ENCODE measurements at regions not wholly inside any gene's neighbourhood (a gene's known extent, or its start where the extent isn't known, plus 50 kb on each side); places are given as distances from the start of the nearest gene placed in this dataset.

GRCh38 chr3:76470285-76470684 lies 569.6 kb upstream of the ROBO2 start:
- FAIRE-seq: no peak
- TF ChIP-seq TAF1 (IDR thresholded peaks at IDR 0.05; ENCODE audit: borderline replicate concordance, low read depth, low read length) (no peak), POLR2AphosphoS5 (IDR thresholded peaks at IDR 0.05; ENCODE audit: low read depth, low read length) (no peak), POLR2A (IDR thresholded peaks at IDR 0.05; ENCODE audit: low read depth, low read length) (no peak)
- DNase-seq (ENCODE audit: insufficient read length): no peak

DNA sequence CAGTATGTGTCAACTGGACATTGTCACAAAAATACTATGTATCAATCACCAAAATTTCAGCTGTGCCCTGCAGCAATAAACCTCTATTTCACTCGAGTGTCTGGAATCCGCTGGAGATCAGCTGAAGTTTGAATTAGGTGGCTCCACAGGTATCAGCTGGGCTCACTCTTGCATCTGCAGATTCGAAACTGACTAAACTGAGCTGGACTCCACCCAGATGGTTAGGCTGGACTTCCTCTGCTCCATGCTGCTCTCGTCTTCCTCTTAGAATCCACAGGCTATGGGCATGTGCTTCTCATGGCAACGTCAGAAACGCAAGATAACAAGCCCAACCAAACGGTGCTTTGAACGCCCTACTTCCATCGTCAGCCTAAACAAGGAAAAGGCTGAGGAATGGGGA lies 565.3 kb upstream of the ROBO2 start:
- no peak for DNase-seq (ENCODE audit: insufficient read length)
- TF ChIP-seq TAF1 (IDR thresholded peaks at IDR 0.05; ENCODE audit: borderline replicate concordance, low read depth, low read length) (no peak), POLR2AphosphoS5 (IDR thresholded peaks at IDR 0.05; ENCODE audit: low read depth, low read length) (no peak), POLR2A (IDR thresholded peaks at IDR 0.05; ENCODE audit: low read depth, low read length) (no peak)
- FAIRE-seq: peak; percentile 14

GRCh38 chr3:76479161-76479650 lies 560.7 kb upstream of the ROBO2 start:
- TF ChIP-seq POLR2A (IDR thresholded peaks at IDR 0.05; ENCODE audit: low read depth, low read length): no peak
- TF ChIP-seq POLR2AphosphoS5 (IDR thresholded peaks at IDR 0.05; ENCODE audit: low read depth, low read length): no peak
- no peak for TF ChIP-seq TAF1 (IDR thresholded peaks at IDR 0.05; ENCODE audit: borderline replicate concordance, low read depth, low read length)
- FAIRE-seq (no peak), DNase-seq (ENCODE audit: insufficient read length) (no peak)

DNA sequence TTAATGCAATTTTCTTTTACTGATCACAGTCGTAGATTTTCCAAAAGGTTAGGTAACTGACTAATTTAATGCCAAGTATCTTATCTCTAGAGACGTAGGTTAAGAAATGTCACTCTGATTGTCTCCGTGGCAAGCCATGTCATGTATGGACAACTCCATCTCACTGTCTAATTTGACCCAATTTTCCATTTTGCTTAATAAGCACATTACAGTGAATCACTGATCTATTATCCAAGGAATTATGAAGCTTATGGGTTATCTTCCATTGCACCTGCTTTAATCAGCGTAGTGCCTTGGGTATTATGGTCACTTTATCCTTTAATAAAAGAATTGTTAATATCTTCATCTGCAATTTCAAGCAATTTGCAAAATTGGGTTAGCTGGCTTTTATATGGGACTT lies 557.4 kb upstream of the ROBO2 start:
- DNase-seq (ENCODE audit: insufficient read length): no peak
- no peak for FAIRE-seq
- TF ChIP-seq POLR2A (IDR thresholded peaks at IDR 0.05; ENCODE audit: low read depth, low read length) (no peak), TAF1 (IDR thresholded peaks at IDR 0.05; ENCODE audit: borderline replicate concordance, low read depth, low read length) (no peak), POLR2AphosphoS5 (IDR thresholded peaks at IDR 0.05; ENCODE audit: low read depth, low read length) (no peak)

DNA sequence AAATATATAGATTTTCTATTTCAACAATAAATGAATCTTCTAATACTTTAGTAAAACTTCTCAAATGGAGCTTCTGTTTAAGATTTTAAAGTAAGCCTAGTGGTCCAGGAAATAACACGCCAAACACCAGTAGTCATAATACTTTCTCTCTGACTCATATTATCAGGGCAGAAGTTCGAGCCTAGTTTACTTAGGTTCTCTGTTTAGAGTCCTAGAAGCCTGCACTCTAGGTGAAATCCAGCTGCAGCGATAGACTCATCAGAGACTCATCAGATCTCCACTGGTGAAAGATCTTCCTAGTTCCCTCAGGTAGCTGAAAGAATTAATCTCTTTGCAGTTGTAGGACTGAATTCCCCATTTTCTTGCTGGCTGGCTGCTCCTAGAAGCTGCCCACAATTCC lies 552.5 kb upstream of the ROBO2 start:
- DNase-seq (ENCODE audit: insufficient read length) (no peak), FAIRE-seq (no peak)
- TF ChIP-seq POLR2AphosphoS5 (IDR thresholded peaks at IDR 0.05; ENCODE audit: low read depth, low read length): no peak
- TF ChIP-seq TAF1 (IDR thresholded peaks at IDR 0.05; ENCODE audit: borderline replicate concordance, low read depth, low read length): no peak
- TF ChIP-seq POLR2A (IDR thresholded peaks at IDR 0.05; ENCODE audit: low read depth, low read length): no peak

DNA sequence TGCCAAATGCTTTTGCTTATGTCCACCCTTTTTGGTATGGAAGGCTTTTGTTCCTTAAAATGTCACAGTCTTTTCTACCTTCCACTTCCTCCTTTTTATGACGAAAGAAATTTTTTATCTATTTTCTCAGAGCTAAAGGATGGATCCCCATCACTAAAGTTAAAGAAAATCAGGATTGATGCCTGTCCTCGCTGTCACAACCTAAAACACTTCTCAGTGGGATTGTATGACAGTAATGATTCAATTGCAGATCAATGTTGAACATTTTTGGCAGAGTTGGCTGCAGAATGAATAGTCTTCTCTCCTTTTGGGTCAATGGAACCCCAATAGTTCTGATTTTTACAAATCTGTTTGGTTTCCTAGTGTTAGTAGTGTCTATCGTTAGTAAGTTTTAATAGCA lies 549.8 kb upstream of the ROBO2 start:
- TF ChIP-seq TAF1 (IDR thresholded peaks at IDR 0.05; ENCODE audit: borderline replicate concordance, low read depth, low read length): no peak
- TF ChIP-seq POLR2A (IDR thresholded peaks at IDR 0.05; ENCODE audit: low read depth, low read length): no peak
- TF ChIP-seq POLR2AphosphoS5 (IDR thresholded peaks at IDR 0.05; ENCODE audit: low read depth, low read length): no peak
- DNase-seq (ENCODE audit: insufficient read length) (no peak), FAIRE-seq (no peak)

DNA sequence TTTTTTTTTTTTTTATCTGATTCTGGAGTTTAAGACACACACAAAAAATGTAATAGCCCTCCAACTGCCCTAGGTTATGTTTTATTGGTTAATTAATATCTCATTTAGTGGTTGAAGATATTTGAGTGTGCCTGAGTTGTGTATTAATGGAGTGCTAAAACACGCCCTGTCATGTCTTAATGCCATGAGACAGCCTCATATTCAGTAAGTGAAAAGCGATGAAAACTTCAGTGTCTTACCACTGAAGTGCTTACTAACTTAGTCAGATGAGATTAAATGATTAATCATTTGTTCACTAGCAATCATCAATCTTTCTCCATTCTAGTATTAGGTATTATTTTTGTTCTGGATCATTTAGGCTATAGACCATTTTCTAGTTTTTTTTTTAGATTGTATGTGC lies 544.7 kb upstream of the ROBO2 start:
- FAIRE-seq (no peak), DNase-seq (ENCODE audit: insufficient read length) (no peak)
- TF ChIP-seq TAF1 (IDR thresholded peaks at IDR 0.05; ENCODE audit: borderline replicate concordance, low read depth, low read length) (no peak), POLR2AphosphoS5 (IDR thresholded peaks at IDR 0.05; ENCODE audit: low read depth, low read length) (no peak), POLR2A (IDR thresholded peaks at IDR 0.05; ENCODE audit: low read depth, low read length) (no peak)

DNA sequence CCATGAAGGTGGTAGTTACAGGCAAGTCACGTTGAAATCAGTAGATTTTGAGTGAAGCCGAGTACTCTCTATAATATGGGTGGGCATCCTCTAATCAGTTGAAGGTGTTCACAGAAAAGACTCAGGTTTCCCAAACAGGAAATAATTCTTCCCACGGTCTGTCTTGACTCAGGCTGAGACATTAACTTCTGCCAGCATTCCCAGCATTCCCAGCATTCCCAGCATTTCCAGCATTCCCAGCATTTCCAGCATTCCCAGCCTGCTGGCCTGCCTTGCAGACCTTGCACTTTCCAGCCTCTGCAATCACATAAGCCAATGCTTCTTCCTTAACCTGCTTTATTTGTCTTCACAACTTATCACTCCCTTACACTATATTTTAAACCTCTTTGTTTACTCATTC lies 542.3 kb upstream of the ROBO2 start:
- DNase-seq (ENCODE audit: insufficient read length): no peak
- no peak for FAIRE-seq
- TF ChIP-seq POLR2AphosphoS5 (IDR thresholded peaks at IDR 0.05; ENCODE audit: low read depth, low read length): no peak
- no peak for TF ChIP-seq POLR2A (IDR thresholded peaks at IDR 0.05; ENCODE audit: low read depth, low read length)
- TF ChIP-seq TAF1 (IDR thresholded peaks at IDR 0.05; ENCODE audit: borderline replicate concordance, low read depth, low read length): no peak

DNA sequence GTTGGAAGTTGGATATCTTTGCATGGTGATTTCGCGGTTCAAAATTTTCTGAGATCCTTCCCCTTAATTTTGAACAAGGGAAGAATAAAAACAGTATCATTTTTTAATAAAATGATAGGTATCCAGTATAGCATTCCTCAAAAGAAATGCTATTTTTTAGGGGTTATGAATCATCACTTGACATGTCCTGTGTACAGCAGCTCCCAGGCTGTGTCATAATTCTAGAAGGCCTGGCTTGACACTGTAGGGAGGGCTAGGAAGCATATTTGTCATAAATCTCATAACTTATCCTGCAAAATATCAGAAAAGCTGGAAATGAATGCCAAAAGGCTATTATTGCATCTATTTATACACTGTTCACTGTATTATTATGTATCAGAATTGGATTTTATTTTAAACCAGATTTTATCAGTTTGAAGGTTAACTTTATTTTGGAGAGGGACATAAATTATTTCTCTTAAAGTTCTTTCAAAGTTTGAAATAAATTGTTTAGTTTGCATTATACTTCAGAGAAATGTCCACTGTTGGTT lies 539.1 kb upstream of the ROBO2 start:
- no peak for TF ChIP-seq POLR2AphosphoS5 (IDR thresholded peaks at IDR 0.05; ENCODE audit: low read depth, low read length)
- no peak for TF ChIP-seq POLR2A (IDR thresholded peaks at IDR 0.05; ENCODE audit: low read depth, low read length)
- no peak for TF ChIP-seq TAF1 (IDR thresholded peaks at IDR 0.05; ENCODE audit: borderline replicate concordance, low read depth, low read length)
- FAIRE-seq (no peak), DNase-seq (ENCODE audit: insufficient read length) (no peak)

- no peak for DNase-seq (ENCODE audit: insufficient read length)
- no peak for FAIRE-seq
- no peak for TF ChIP-seq TAF1 (IDR thresholded peaks at IDR 0.05; ENCODE audit: borderline replicate concordance, low read depth, low read length)
- TF ChIP-seq POLR2AphosphoS5 (IDR thresholded peaks at IDR 0.05; ENCODE audit: low read depth, low read length): no peak
- TF ChIP-seq POLR2A (IDR thresholded peaks at IDR 0.05; ENCODE audit: low read depth, low read length): no peak
These were observed 538.6 kb upstream of the ROBO2 start for GRCh38 chr3:76501315-76501714.

DNA sequence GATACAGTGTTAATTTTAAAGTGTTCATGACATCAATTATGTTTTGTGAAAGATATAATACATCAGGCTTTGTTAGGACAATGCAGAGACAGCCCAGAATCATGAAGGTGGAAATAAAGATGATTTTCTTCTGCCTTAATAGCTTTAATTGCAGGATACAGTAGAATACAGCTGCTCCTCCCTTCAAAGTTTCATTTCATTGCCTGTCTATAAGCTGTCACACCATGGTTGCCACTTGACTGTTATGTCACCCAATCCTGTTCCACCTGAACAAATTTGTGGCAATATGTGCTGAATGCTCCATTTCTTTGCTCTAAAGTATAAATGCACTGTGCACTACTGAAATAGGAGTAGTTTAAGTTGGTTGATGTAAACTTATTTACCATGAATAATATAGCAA lies 537.8 kb upstream of the ROBO2 start:
- FAIRE-seq (no peak), DNase-seq (ENCODE audit: insufficient read length) (no peak)
- no peak for TF ChIP-seq TAF1 (IDR thresholded peaks at IDR 0.05; ENCODE audit: borderline replicate concordance, low read depth, low read length)
- TF ChIP-seq POLR2AphosphoS5 (IDR thresholded peaks at IDR 0.05; ENCODE audit: low read depth, low read length): no peak

GRCh38 chr3:76505202-76505845 lies 534.6 kb upstream of the ROBO2 start:
- no peak for DNase-seq (ENCODE audit: insufficient read length)
- no peak for TF ChIP-seq TAF1 (IDR thresholded peaks at IDR 0.05; ENCODE audit: borderline replicate concordance, low read depth, low read length)
- TF ChIP-seq POLR2A (IDR thresholded peaks at IDR 0.05; ENCODE audit: low read depth, low read length): no peak
- TF ChIP-seq POLR2AphosphoS5 (IDR thresholded peaks at IDR 0.05; ENCODE audit: low read depth, low read length): no peak
- peak; percentile 53 for FAIRE-seq

Measured in GM12892 (cell line).